ENCODE measurements at regions not wholly inside any gene's neighbourhood (a gene's known extent, or its start where the extent isn't known, plus 50 kb on each side); places are given as distances from the start of the nearest gene placed in this dataset.

GRCh38 chr2:122391726-122392125 is 636.3 kb downstream of the TSN start:
- H3K4me3 ChIP-seq = no peak overlapping the region
- Mint-ChIP-seq H3K36me3 (no peaks in the 10 kb centered on the region), H3K9me3 (peaks cover 4% of the 10 kb centered on the region), H3K4me1 (no peaks in the 10 kb centered on the region), H3K27ac (no peak overlapping the region), H3K27me3 (ENCODE audit: insufficient read depth, low read depth) (peaks cover 2% of the 10 kb centered on the region), H3K4me3 (no peak overlapping the region)
- H3K79me2 ChIP-seq (ENCODE audit: low read depth) = no peaks in the 10 kb centered on the region
- H3K36me3 ChIP-seq = no peaks in the 10 kb centered on the region
- no peak overlapping the region for H3K9ac ChIP-seq
- H3F3A ChIP-seq (ENCODE audit: low read depth) = no peaks in the 10 kb centered on the region
- H3K4me2 ChIP-seq = no peak overlapping the region
- H4K20me1 ChIP-seq (ENCODE audit: low read depth) = no peaks in the 10 kb centered on the region
- no peak for DNase-seq (ENCODE audit: low spot score)
- TF ChIP-seq EZH2phosphoT487 (IDR thresholded peaks at IDR 0.05) = no peak
- TF ChIP-seq CTCF (IDR thresholded peaks at IDR 0.05) = no peak
- TF ChIP-seq EZH2 (IDR thresholded peaks at IDR 0.05) = no peak
- no peaks in the 10 kb centered on the region for H3K27me3 ChIP-seq
- H2AFZ ChIP-seq (replicated peaks) = no peak overlapping the region
- H3K4me1 ChIP-seq = no peaks in the 10 kb centered on the region
- H3K9me3 ChIP-seq (ENCODE audit: low read depth) = no peaks in the 10 kb centered on the region
- H3K27ac ChIP-seq = no peak overlapping the region

- H3K27me3 Mint-ChIP-seq (ENCODE audit: insufficient read depth, low read depth) = no peaks in the 10 kb centered on the region
- Histone ChIP-seq H3K36me3 (no peaks in the 10 kb centered on the region), H3K9me3 (ENCODE audit: low read depth) (no peaks in the 10 kb centered on the region)
Measured at GRCh38 chr2:122395687-122396086, 640.2 kb downstream of the TSN start.

GRCh38 chr2:122411231-122411630 is 655.8 kb downstream of the TSN start:
- Histone ChIP-seq H2AFZ (replicated peaks) (no peak overlapping the region), H3K79me2 (ENCODE audit: low read depth) (no peaks in the 10 kb centered on the region), H3F3A (ENCODE audit: low read depth) (no peaks in the 10 kb centered on the region), H3K4me2 (no peak overlapping the region), H3K4me3 (no peak overlapping the region), H3K9me3 (ENCODE audit: low read depth) (peaks cover 3% of the 10 kb centered on the region), H3K27ac (no peak overlapping the region), H4K20me1 (ENCODE audit: low read depth) (no peaks in the 10 kb centered on the region), H3K4me1 (no peaks in the 10 kb centered on the region), H3K9ac (no peak overlapping the region), H3K27me3 (no peaks in the 10 kb centered on the region), H3K36me3 (no peaks in the 10 kb centered on the region)
- DNase-seq (ENCODE audit: low spot score) = no peak
- no peaks in the 10 kb centered on the region for H3K36me3 Mint-ChIP-seq
- H3K27ac Mint-ChIP-seq = no peak overlapping the region
- H3K4me1 Mint-ChIP-seq = peaks cover 4% of the 10 kb centered on the region
- H3K9me3 Mint-ChIP-seq = peaks cover 8% of the 10 kb centered on the region
- TF ChIP-seq EZH2phosphoT487 (IDR thresholded peaks at IDR 0.05) (no peak), EZH2 (IDR thresholded peaks at IDR 0.05) (no peak), CTCF (IDR thresholded peaks at IDR 0.05) (no peak)
- H3K27me3 Mint-ChIP-seq (ENCODE audit: insufficient read depth, low read depth) = no peaks in the 10 kb centered on the region
- no peak overlapping the region for H3K4me3 Mint-ChIP-seq

More at GRCh38 chr2:122395687-122396086, 640.2 kb downstream of the TSN start:
- H3K27ac Mint-ChIP-seq = no peak overlapping the region
- Histone ChIP-seq H3K9ac (no peak overlapping the region), H2AFZ (replicated peaks) (no peak overlapping the region), H3K4me1 (no peaks in the 10 kb centered on the region), H3K79me2 (ENCODE audit: low read depth) (no peaks in the 10 kb centered on the region), H3K4me3 (no peak overlapping the region), H4K20me1 (ENCODE audit: low read depth) (no peaks in the 10 kb centered on the region), H3K27me3 (no peaks in the 10 kb centered on the region), H3K4me2 (no peak overlapping the region), H3K27ac (no peak overlapping the region), H3F3A (ENCODE audit: low read depth) (no peaks in the 10 kb centered on the region)
- H3K9me3 Mint-ChIP-seq = no peaks in the 10 kb centered on the region
- TF ChIP-seq EZH2phosphoT487 (IDR thresholded peaks at IDR 0.05) = no peak
- no peak for TF ChIP-seq EZH2 (IDR thresholded peaks at IDR 0.05)
- no peak for TF ChIP-seq CTCF (IDR thresholded peaks at IDR 0.05)
- DNase-seq (ENCODE audit: low spot score) = no peak
- H3K4me3 Mint-ChIP-seq = no peak overlapping the region
- H3K36me3 Mint-ChIP-seq = no peaks in the 10 kb centered on the region
- no peaks in the 10 kb centered on the region for H3K4me1 Mint-ChIP-seq

Measured in neural progenitor cell (in vitro differentiated cells).